ENCODE measurements at regions not wholly inside any gene's neighbourhood (a gene's known extent, or its start where the extent isn't known, plus 50 kb on each side); places are given as distances from the start of the nearest gene placed in this dataset.
A peak's percentile ranks its signal among the peaks of the same experiment; 100 is the strongest.

DNA sequence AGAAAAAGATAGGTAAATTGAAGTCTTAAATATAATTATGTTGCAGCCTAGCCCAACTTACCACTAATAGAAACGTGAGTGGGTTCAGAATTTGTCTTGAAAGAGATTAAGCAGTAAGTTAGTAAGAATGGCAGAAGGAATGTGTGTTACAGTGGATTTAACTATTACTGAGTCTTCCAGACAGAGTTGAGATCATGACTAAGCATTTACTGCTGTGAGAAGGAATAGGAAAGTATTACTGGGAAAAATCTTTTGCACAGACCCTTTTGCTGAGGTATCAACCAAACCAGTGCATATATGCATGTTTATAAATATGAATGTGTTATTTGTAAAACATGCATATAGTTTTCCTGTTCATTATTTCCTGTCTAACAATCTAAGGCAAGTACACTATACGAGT lies 112.8 kb upstream of the EFNA5 start:
- DNase-seq (ENCODE audit: low read depth): no peak
- TF ChIP-seq, protein P1, sequence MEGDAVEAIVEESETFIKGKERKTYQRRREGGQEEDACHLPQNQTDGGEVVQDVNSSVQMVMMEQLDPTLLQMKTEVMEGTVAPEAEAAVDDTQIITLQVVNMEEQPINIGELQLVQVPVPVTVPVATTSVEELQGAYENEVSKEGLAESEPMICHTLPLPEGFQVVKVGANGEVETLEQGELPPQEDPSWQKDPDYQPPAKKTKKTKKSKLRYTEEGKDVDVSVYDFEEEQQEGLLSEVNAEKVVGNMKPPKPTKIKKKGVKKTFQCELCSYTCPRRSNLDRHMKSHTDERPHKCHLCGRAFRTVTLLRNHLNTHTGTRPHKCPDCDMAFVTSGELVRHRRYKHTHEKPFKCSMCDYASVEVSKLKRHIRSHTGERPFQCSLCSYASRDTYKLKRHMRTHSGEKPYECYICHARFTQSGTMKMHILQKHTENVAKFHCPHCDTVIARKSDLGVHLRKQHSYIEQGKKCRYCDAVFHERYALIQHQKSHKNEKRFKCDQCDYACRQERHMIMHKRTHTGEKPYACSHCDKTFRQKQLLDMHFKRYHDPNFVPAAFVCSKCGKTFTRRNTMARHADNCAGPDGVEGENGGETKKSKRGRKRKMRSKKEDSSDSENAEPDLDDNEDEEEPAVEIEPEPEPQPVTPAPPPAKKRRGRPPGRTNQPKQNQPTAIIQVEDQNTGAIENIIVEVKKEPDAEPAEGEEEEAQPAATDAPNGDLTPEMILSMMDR (IDR thresholded peaks at IDR 0.05; ENCODE audit: control insufficient read depth, extremely low read depth, insufficient read depth): no peak
- H3K4me3 ChIP-seq (ENCODE audit: low read depth, low read length): peak overlapping the region; percentile 1; the same call in 1 of the 2 replicates

- H3K4me3 ChIP-seq (ENCODE audit: low read depth, low read length): peak overlapping the region; percentile 1; the same call in 1 of the 2 replicates
- DNase-seq (ENCODE audit: low read depth): peak; percentile 79
- TF ChIP-seq, protein P1 (IDR thresholded peaks at IDR 0.05; ENCODE audit: control insufficient read depth, extremely low read depth, insufficient read depth): no peak
Measured at GRCh38 chr5:107782561-107783169, 111.9 kb upstream of the EFNA5 start.

- no peak overlapping the region for H3K4me3 ChIP-seq (ENCODE audit: low read depth, low read length)
- TF ChIP-seq, protein P1 (IDR thresholded peaks at IDR 0.05; ENCODE audit: control insufficient read depth, extremely low read depth, insufficient read depth): no peak
- DNase-seq (ENCODE audit: low read depth): peak; percentile 31
Measured at GRCh38 chr5:107781451-107781850, 110.7 kb upstream of the EFNA5 start.

DNA sequence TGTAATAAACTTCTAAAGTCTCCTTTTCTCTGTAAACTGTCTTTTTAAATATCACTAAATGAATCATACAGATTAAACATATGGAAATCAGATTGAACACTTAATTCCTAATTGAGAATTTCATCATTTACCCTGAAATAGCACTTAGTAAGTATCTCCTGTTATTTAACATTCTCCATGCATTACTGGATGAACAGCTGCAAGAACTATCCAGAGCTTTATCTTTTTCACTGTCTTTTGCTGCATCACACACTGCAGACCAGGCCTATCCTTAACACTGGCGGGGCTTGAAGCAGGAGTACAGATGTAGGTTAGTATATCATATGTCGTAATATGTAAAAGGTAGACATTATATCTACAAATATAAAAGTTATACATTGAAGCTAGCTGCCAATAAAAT lies 108.7 kb upstream of the EFNA5 start:
- no peak for DNase-seq (ENCODE audit: low read depth)
- no peak overlapping the region for H3K4me3 ChIP-seq (ENCODE audit: low read depth, low read length)
- TF ChIP-seq, protein P1 (IDR thresholded peaks at IDR 0.05; ENCODE audit: control insufficient read depth, extremely low read depth, insufficient read depth): no peak

DNA sequence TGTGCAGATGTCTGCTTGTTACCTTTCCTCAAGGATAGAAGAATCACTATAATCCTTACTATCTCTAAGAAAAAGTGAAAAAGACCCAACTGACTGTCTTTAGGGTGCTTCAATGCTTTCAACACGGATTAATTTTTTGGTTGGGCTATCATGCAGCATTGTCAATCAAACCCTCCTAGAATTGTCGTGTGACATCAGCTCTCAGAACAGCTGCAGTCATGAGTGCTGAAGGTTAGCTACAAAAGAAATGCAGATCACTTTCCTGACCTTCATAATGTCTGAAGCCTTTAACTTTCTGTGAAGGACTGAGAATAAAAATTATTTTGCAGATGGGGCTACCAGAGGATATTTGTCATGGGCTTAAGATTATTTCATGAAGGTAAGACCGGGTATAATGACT lies 107.9 kb upstream of the EFNA5 start:
- no peak overlapping the region for H3K4me3 ChIP-seq (ENCODE audit: low read depth, low read length)
- no peak for DNase-seq (ENCODE audit: low read depth)
- TF ChIP-seq, protein P1 (IDR thresholded peaks at IDR 0.05; ENCODE audit: control insufficient read depth, extremely low read depth, insufficient read depth): no peak

- TF ChIP-seq, protein P1 (IDR thresholded peaks at IDR 0.05; ENCODE audit: control insufficient read depth, extremely low read depth, insufficient read depth): no peak
- no peak for DNase-seq (ENCODE audit: low read depth)
- no peak overlapping the region for H3K4me3 ChIP-seq (ENCODE audit: low read depth, low read length)
Measured at GRCh38 chr5:107776922-107777740, 106.4 kb upstream of the EFNA5 start.
